Fibroblast of pulmonary artery (primary cell): ENCODE measurements at regions not wholly inside any gene's neighbourhood (a gene's known extent, or its start where the extent isn't known, plus 50 kb on each side); places are given as distances from the start of the nearest gene placed in this dataset.
A peak's percentile ranks its signal among the peaks of the same experiment; 100 is the strongest.
"Not testable (repeated sequence)": the region's sequence is repeated elsewhere in the genome, so short reads cannot be mapped to it uniquely, and the experiment has no call there.

Source experiments
- DNase-seq: peaks from one replicate; pipeline ENCODE4 v3.0.0-alpha.2; 2010; ENCODE audit warnings: low read depth
- H3K4me3 ChIP-seq: replicated peaks from 2 replicates; pipeline ENCODE4 v1.5.1; 2011; ENCODE audit warnings: low read depth, mild to moderate bottlenecking, control low read depth, low read length, moderate library complexity
- TF ChIP-seq, protein P1 (sequence below): IDR thresholded peaks from 2 replicates; pipeline ENCODE4 v1.5.1; 2011; ENCODE audit warnings: mild to moderate bottlenecking, control low read depth, low read length, inconsistent platforms; ENCODE audit errors: missing control alignments

GRCh38 chr13:65240773-65241172 is 1989.4 kb downstream of the PCDH9 start:
- H3K4me3 ChIP-seq = no peak overlapping the region
- TF ChIP-seq, protein P1, sequence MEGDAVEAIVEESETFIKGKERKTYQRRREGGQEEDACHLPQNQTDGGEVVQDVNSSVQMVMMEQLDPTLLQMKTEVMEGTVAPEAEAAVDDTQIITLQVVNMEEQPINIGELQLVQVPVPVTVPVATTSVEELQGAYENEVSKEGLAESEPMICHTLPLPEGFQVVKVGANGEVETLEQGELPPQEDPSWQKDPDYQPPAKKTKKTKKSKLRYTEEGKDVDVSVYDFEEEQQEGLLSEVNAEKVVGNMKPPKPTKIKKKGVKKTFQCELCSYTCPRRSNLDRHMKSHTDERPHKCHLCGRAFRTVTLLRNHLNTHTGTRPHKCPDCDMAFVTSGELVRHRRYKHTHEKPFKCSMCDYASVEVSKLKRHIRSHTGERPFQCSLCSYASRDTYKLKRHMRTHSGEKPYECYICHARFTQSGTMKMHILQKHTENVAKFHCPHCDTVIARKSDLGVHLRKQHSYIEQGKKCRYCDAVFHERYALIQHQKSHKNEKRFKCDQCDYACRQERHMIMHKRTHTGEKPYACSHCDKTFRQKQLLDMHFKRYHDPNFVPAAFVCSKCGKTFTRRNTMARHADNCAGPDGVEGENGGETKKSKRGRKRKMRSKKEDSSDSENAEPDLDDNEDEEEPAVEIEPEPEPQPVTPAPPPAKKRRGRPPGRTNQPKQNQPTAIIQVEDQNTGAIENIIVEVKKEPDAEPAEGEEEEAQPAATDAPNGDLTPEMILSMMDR = no peak
- DNase-seq = no peak

DNA sequence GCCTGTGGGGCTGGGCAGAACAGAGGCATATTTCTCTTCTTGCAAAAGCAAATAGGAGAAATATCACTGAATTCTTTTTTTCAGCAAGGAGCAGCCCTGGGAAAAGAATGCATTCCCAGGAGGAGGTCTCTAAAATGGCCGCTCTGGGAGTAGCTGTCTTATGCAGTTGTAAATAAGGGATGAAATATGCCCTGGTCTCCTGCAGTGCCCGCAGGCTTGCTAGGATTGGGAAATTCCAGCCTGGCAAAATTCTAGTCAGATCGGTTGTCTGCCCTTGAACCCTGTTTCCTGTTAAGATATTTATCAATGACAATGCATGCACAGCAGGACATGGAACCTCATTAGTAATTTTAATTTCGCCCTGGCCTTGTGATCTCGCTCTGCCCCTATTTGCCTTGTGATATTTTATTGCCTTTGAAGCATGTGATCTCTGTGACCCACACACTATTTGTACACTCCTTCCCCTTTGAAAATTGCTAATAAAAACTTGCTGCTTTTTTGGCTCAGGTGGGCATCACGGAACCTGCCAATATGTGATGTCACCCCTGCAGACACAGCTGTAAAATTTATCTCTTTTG is 1993.2 kb downstream of the PCDH9 start:
- DNase-seq = no peak
- no peak overlapping the region for H3K4me3 ChIP-seq
- TF ChIP-seq, protein P1 = no peak

- TF ChIP-seq, protein P1 = no peak
- H3K4me3 ChIP-seq = no peak overlapping the region
- no peak for DNase-seq
Measured at GRCh38 chr13:65217471-65217995, 2012.6 kb downstream of the PCDH9 start.

DNA sequence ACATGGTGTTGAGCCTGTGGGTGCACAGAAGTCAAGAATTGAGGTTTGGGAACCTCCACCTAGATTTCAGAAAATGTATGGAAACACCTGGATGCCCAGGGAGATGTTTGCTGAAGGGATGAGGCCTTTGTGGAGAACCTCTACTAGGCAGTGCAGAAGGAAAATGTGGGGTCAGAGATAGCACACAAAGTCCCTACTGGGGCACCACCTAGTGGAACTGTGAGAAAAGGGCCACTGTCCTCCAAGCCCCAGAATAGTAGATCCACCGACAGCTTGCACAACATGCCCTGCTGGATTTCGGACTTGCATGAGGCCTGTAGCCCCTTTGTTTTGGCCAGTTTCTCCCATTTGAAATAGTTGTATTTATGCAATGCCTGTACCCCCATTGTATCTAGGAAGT is 2027.3 kb downstream of the PCDH9 start:
- DNase-seq = peak; percentile 10
- TF ChIP-seq, protein P1 = peak; percentile 21
- H3K4me3 ChIP-seq = not testable (repeated sequence)

GRCh38 chr13:65188721-65189120 is 2041.4 kb downstream of the PCDH9 start:
- no peak overlapping the region for H3K4me3 ChIP-seq
- no peak for DNase-seq
- TF ChIP-seq, protein P1 = no peak

DNA sequence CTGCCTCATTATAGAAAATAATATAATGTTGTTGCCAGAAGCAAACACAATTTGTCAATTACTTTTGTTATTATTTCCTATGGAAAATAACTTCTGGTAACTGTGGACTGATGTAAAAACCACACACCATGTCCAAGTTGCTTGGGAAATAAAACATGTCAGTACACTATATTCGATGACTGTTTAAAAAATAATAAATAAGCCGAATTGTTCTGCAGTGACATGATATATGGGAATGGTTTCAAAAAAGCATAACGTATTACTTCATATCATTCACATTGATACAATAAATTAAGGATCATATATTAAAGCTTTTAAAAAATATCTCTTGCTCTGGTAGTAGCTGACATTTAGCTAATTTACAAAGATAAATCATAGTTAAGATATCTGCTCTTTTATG is 2062.1 kb downstream of the PCDH9 start:
- DNase-seq = no peak
- TF ChIP-seq, protein P1 = no peak
- no peak overlapping the region for H3K4me3 ChIP-seq

GRCh38 chr13:65166675-65167074 is 2063.5 kb downstream of the PCDH9 start:
- TF ChIP-seq, protein P1 = no peak
- no peak overlapping the region for H3K4me3 ChIP-seq

More at GRCh38 chr13:65166675-65167074, 2063.5 kb downstream of the PCDH9 start:
- no peak for DNase-seq
